GM12878 (cell line): ENCODE measurements at regions not wholly inside any gene's neighbourhood (a gene's known extent, or its start where the extent isn't known, plus 50 kb on each side); places are given as distances from the start of the nearest gene placed in this dataset.

Experiments used
- ATAC-seq: fragments of 200-7000 bp; cut with Tn5 transposase; 3 replicates; pipeline ENCODE4 v1.9.1; 2020; ENCODE audit warnings: mild to moderate bottlenecking, moderate library complexity
- BruUV-seq: library from RNA; stranded (reverse); fragments of 400-500 nt; replicated peaks from 2 replicates; lab custom pipeline; 2021; lab: Mats Ljungman, UMichigan
- CTCF ChIA-PET: fragments of 300-600 bp; sonication (Branson Sonifier 250); formaldehyde crosslinking; extraction: SDS; loops from one replicate; lab custom pipeline; 2021; ENCODE audit warnings: inconsistent platforms; lab: Yijun Ruan, JAX
- POLR2A ChIA-PET: fragments of 350-600 bp; formaldehyde crosslinking; extraction: SDS; loops from one replicate; lab custom pipeline; 2021; ENCODE audit warnings: inconsistent platforms; lab: Charles Lee
- RAD21 ChIA-PET: fragments of 300-600 bp; sonication (Branson Sonifier 250); formaldehyde crosslinking; loops from one replicate; lab custom pipeline; 2023; ENCODE audit warnings: antibody characterized with exemption; ENCODE audit not compliant: unreplicated experiment; lab: Charles Lee
- SMC1A ChIA-PET: fragments of 300-600 bp; sonication (Branson Sonifier 250); formaldehyde crosslinking; loops from one replicate; lab custom pipeline; 2023; ENCODE audit not compliant: unreplicated experiment, uncharacterized antibody; lab: Charles Lee
- DNase-seq: peaks from one replicate; pipeline ENCODE4 v3.0.0-alpha.2; 2011; ENCODE audit warnings: low read depth, low spot score
- FAIRE-seq: peaks from 3 replicates; lab custom pipeline; 2011; peaks lifted over from hg19 to GRCh38; lab: Jason Lieb, UNC
- H2AFZ ChIP-seq: 2 replicates; pipeline ENCODE4 v1.6.0; 2011; ENCODE audit warnings: low read depth, low read length, control low read depth; ENCODE audit not compliant: control insufficient read depth
- H3K27ac ChIP-seq: 2 replicates; pipeline ENCODE4 v1.5.1; 2011; ENCODE audit warnings: control low read depth; ENCODE audit not compliant: control insufficient read depth, insufficient read depth
- H3K27me3 ChIP-seq, 2 experiments: replicated peaks in 1 of 2; 2 replicates each; pipeline versions ENCODE4 v1.6.0 to v1.6.1; 2011; ENCODE audit warnings: low read length in 1 of 2; ENCODE audit not compliant: control insufficient read depth in 2 of 2, insufficient read depth in 2 of 2
- H3K36me3 ChIP-seq, 2 experiments: 2 replicates each; pipeline ENCODE4 v1.5.1; 2011; ENCODE audit warnings: low read length in 1 of 2; ENCODE audit not compliant: control insufficient read depth in 2 of 2, insufficient read depth in 2 of 2
- H3K4me1 ChIP-seq: 2 replicates; pipeline ENCODE4 v1.6.1; 2011; ENCODE audit warnings: mild to moderate bottlenecking, low read length, moderate library complexity, mixed read lengths; ENCODE audit not compliant: control insufficient read depth, insufficient read depth
- H3K4me2 ChIP-seq: 2 replicates; pipeline ENCODE4 v1.6.0; 2011; ENCODE audit warnings: control low read depth; ENCODE audit not compliant: control insufficient read depth, insufficient read depth
- H3K4me3 ChIP-seq: fragments of 200-600 bp; sonication (generic); 2 replicates; pipeline ENCODE4 v1.5.1; 2016
- H3K79me2 ChIP-seq: 2 replicates; pipeline ENCODE4 v1.6.0; 2011; ENCODE audit warnings: low read length; ENCODE audit not compliant: control insufficient read depth, insufficient read depth
- H3K9ac ChIP-seq: 2 replicates; pipeline ENCODE4 v1.8.0; 2011; ENCODE audit warnings: low read length, control low read depth, mixed read lengths; ENCODE audit not compliant: control insufficient read depth, insufficient read depth
- H3K9me3 ChIP-seq: replicated peaks from 3 replicates; pipeline ENCODE4 v1.5.1; 2011; ENCODE audit warnings: mild to moderate bottlenecking, low read length; ENCODE audit not compliant: control insufficient read depth, insufficient read depth
- H4K20me1 ChIP-seq: 2 replicates; pipeline ENCODE4 v1.6.0; 2011; ENCODE audit not compliant: control insufficient read depth, insufficient read depth
- ATF3 ChIP-seq: IDR thresholded peaks from 2 replicates; pipeline ENCODE4 v1.6.1; 2011; ENCODE audit warnings: low read depth, mild to moderate bottlenecking, low read length, moderate library complexity, borderline replicate concordance; ENCODE audit errors: extremely low read depth
- BCL11A ChIP-seq: IDR thresholded peaks from 2 replicates; pipeline ENCODE4 v1.6.1; 2011; ENCODE audit warnings: low read depth, low read length
- MYC ChIP-seq: IDR thresholded peaks from 2 replicates; pipeline ENCODE4 v1.6.1; 2011; ENCODE audit warnings: mild to moderate bottlenecking, low read length, moderate library complexity, inconsistent platforms; ENCODE audit not compliant: insufficient read depth, insufficient replicate concordance, insufficient read length, severe bottlenecking
- NR2F1 ChIP-seq: fragments of 450-650 bp; conservative IDR thresholded peaks from 2 replicates; pipeline ENCODE4 v1.6.1; 2017; ENCODE audit warnings: mild to moderate bottlenecking
- POLR2AphosphoS2 ChIP-seq: IDR thresholded peaks from 2 replicates; pipeline ENCODE4 v1.6.1; 2011; ENCODE audit warnings: low read depth, mild to moderate bottlenecking, low read length, improper control_type of control experiment, moderate library complexity
- RAD21 ChIP-seq: IDR thresholded peaks from 2 replicates; pipeline ENCODE4 v1.6.1; 2011; ENCODE audit warnings: mild to moderate bottlenecking, low read depth, low read length, moderate library complexity; ENCODE audit not compliant: insufficient read depth
- RAD51 ChIP-seq: fragments of 450-650 bp; IDR thresholded peaks from 2 replicates; pipeline ENCODE4 v1.6.1; 2016; ENCODE audit warnings: moderate library complexity, mild to moderate bottlenecking, inconsistent platforms
- SMAD5 ChIP-seq: IDR thresholded peaks from 2 replicates; pipeline ENCODE4 v1.6.1; 2016; ENCODE audit warnings: antibody characterized with exemption, low read depth
- ZNF274 ChIP-seq: IDR thresholded peaks from one replicate; pipeline ENCODE4 v1.8.0; 2011; ENCODE audit not compliant: insufficient read length, insufficient read depth
- WGBS: methylation state at CpG from one replicate; pipeline ENCODE4 v1.1.6; 2016; ENCODE audit warnings: low lambda C conversion rate; ENCODE audit not compliant: insufficient replicate concordance, insufficient coverage; ENCODE audit errors: missing lambda C conversion rate; 5-methylcytosine and 5-hydroxymethylcytosine counted together
- in situ Hi-C: fragments of 300-500 bp; cut with MboI; formaldehyde crosslinking; loops from 9 replicates; pipeline ENCODE4 v1.14.3; 2018; ENCODE audit warnings: mixed read lengths
- intact Hi-C: fragments of 100-400 bp; cut with micrococcal nuclease; formaldehyde crosslinking; loops from one replicate; pipeline ENCODE4 v1.14.2; 2022; ENCODE audit not compliant: unreplicated experiment
- TF ChIP-seq, protein P1 (sequence below): IDR thresholded peaks from 2 replicates; pipeline ENCODE4 v1.6.1; 2011; ENCODE audit warnings: borderline replicate concordance, low read depth, mild to moderate bottlenecking, moderate library complexity, mixed read lengths, low read length; ENCODE audit not compliant: insufficient read depth; ENCODE audit errors: extremely low read length

DNA sequence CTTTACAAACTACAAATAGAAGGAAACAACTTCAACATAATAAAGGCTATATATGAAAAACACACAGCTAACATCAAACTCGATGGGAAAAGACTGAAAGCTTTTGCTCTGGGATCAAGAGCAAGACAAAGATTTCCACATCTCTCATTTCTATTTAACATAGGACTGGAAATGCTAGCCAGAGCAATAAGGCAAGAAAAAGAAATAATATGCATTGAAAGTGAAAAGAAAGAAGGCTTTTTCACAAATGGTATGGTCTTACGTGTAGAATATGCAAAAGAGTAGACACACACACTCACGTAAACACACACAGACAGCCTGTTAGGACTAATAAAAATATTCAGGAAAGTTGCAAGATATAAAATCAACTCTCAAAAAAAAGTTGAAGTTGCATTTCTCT is 660.5 kb upstream of the PCDH10 start:
- Histone ChIP-seq H2AFZ (no peak overlapping the region), H3K27me3 (no peaks in the 10 kb centered on the region), H3K79me2 (no peaks in the 10 kb centered on the region), H3K9ac (no peak overlapping the region), H3K4me2 (no peak overlapping the region), H3K4me3 (no peak overlapping the region), H3K9me3 (no peaks in the 10 kb centered on the region; the same call in 2 of the 3 replicates), H3K36me3 (no peaks in the 10 kb centered on the region), H3K27ac (no peak overlapping the region), H3K4me1 (no peaks in the 10 kb centered on the region), H4K20me1 (no peaks in the 10 kb centered on the region)
- ChIA-PET RAD21 (no interaction called here), CTCF (no interaction called here), POLR2A (no interaction called here), SMC1A (interaction anchor here (1.9 kb wide), 1 partner anchor 10 kb away, joined by 5 read pairs; no protein-coding TSS in a partner anchor)
- intact Hi-C loops (no loop called here), in situ Hi-C loops (no loop called here)
- BruUV-seq, result no TSS peak
- no peak for FAIRE-seq
- ATAC-seq, result no peak
- TF ChIP-seq, protein P1, sequence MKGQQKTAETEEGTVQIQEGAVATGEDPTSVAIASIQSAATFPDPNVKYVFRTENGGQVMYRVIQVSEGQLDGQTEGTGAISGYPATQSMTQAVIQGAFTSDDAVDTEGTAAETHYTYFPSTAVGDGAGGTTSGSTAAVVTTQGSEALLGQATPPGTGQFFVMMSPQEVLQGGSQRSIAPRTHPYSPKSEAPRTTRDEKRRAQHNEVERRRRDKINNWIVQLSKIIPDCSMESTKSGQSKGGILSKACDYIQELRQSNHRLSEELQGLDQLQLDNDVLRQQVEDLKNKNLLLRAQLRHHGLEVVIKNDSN, result no peak
- TF ChIP-seq RAD51, result no peak
- no peak for TF ChIP-seq BCL11A
- TF ChIP-seq RAD21, result no peak
- TF ChIP-seq SMAD5, result no peak
- TF ChIP-seq MYC, result no peak
- TF ChIP-seq NR2F1, result no peak
- no peak for TF ChIP-seq ATF3
- no peak for TF ChIP-seq POLR2AphosphoS2
- no peak for TF ChIP-seq ZNF274
- no peak for DNase-seq
- 15% methylated on average over 3 of the region's 3 CpGs for WGBS
